ENCODE measurements at regions not wholly inside any gene's neighbourhood (a gene's known extent, or its start where the extent isn't known, plus 50 kb on each side); places are given as distances from the start of the nearest gene placed in this dataset.

DNA sequence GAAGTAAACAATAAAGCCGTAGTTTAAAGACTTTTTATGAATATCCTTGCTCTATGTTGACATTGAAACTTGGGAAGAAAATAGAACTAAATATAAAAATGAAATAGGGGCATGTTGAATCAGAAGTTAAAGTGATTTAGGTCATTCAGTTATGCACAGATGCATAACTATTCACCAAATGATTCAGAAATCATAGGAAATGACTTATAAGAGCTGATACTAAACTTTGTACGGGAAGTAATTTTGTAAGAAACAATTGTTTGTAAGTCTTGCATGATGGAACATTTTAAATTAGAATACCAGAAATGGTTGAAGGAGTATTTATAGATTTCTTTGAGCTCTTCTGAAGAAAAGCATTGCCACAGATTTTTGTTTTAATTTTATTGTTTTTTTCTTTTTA is 246.5 kb downstream of the CPE start:
- Histone ChIP-seq H3K4me3 (ENCODE audit: low read length) (no peak overlapping the region), H3K27me3 (ENCODE audit: insufficient read depth, low read length) (no peaks in the 10 kb centered on the region), H3K4me1 (ENCODE audit: insufficient read depth, low read length) (no peaks in the 10 kb centered on the region), H3K36me3 (ENCODE audit: insufficient read depth, low read length) (no peaks in the 10 kb centered on the region), H2AFZ (ENCODE audit: low read depth, low read length) (no peak overlapping the region), H3K9me3 (ENCODE audit: low read length) (no peaks in the 10 kb centered on the region)

DNA sequence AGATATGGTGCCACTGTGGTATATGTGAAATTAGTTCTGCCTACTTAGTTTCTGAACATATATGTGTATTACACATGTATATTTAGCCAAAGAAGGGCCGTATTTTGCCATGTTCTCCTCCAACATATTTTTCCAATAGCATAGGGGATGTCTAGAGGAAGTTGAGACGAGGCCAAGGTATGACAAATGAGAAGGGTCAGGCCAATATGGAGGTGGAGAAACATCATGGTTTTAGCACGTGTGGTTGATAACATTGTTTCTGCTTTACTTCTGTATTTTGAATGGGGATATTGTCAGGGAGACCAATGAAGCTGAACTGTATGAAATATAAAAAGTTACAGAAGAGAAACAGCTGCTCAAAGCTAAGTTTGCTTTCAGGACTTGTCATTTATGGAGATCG is 246.7 kb upstream of the TLL1 start:
- no peak overlapping the region for H2AFZ ChIP-seq (ENCODE audit: low read depth, low read length)
- H3K4me3 ChIP-seq (ENCODE audit: low read length): no peak overlapping the region
- no peaks in the 10 kb centered on the region for H3K9me3 ChIP-seq (ENCODE audit: low read length)
- no peaks in the 10 kb centered on the region for H3K27me3 ChIP-seq (ENCODE audit: insufficient read depth, low read length)
- H3K4me1 ChIP-seq (ENCODE audit: insufficient read depth, low read length): peaks cover 2% of the 10 kb centered on the region
- no peaks in the 10 kb centered on the region for H3K36me3 ChIP-seq (ENCODE audit: insufficient read depth, low read length)

DNA sequence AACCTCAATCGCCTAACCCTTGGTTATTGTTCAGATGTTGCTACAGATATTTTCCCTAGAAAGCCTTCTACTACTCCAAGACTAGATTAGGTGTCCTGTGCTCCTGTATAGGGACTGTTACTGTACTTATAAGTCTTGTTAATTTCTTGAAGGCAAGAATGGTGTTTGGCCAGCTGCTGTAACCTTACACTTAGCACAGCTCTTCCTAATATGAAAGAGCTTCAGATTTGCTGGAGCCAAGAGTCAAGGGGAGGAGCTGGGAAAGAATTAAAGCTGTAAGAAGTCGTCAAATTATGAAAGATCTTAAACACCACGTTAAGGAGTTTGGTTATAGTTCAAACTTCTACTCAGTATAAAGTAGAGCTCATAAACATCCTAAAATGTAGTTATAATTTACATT is 245.9 kb upstream of the TLL1 start:
- H3K36me3 ChIP-seq (ENCODE audit: insufficient read depth, low read length): no peaks in the 10 kb centered on the region
- H3K9me3 ChIP-seq (ENCODE audit: low read length): no peaks in the 10 kb centered on the region
- H3K4me3 ChIP-seq (ENCODE audit: low read length): no peak overlapping the region
- H3K27me3 ChIP-seq (ENCODE audit: insufficient read depth, low read length): no peaks in the 10 kb centered on the region
- no peak overlapping the region for H2AFZ ChIP-seq (ENCODE audit: low read depth, low read length)
- H3K4me1 ChIP-seq (ENCODE audit: insufficient read depth, low read length): peaks cover 10% of the 10 kb centered on the region

DNA sequence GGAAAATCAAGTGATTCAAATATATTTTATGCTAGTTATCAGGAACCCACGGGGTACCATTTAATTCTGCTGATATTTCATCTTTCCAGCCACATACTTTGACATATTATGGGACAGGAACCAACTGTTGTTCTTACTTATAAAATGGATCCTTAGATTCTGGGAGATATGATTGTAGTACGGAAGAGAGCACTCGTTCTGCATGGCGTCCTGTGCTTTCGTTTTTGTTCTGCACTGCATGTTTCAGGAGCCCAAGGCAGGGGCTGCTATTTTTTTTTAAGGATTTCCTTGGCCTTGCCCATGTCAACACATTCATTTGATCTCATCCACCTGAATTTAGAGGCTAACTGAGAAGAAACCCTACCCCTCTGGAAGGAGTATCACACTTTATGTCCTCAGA is 245.5 kb upstream of the TLL1 start:
- Histone ChIP-seq H3K4me1 (ENCODE audit: insufficient read depth, low read length) (peaks cover 14% of the 10 kb centered on the region), H2AFZ (ENCODE audit: low read depth, low read length) (no peak overlapping the region), H3K4me3 (ENCODE audit: low read length) (no peak overlapping the region), H3K27me3 (ENCODE audit: insufficient read depth, low read length) (no peaks in the 10 kb centered on the region), H3K36me3 (ENCODE audit: insufficient read depth, low read length) (no peaks in the 10 kb centered on the region), H3K9me3 (ENCODE audit: low read length) (no peaks in the 10 kb centered on the region)

DNA sequence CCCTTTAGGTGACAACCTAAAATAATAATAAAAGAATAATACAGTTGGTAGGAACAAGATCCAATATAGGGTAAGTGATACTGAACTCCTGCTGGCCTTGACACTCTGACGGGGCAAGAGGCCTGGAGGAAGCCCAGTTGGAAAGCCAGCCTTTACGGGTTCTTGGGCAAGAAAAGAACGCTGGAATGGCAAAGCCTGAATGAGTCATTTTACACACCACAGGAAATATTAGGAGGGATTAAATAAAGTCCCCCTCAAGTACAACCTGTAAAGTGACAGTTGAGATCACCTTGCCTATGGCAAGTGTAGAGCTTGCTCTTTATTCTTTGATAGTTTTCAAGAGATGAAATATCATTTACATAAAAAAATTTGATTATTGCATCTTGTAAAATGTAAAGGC is 244.5 kb upstream of the TLL1 start:
- Histone ChIP-seq H2AFZ (ENCODE audit: low read depth, low read length) (no peak overlapping the region), H3K4me1 (ENCODE audit: insufficient read depth, low read length) (peaks cover 14% of the 10 kb centered on the region), H3K27me3 (ENCODE audit: insufficient read depth, low read length) (no peaks in the 10 kb centered on the region), H3K9me3 (ENCODE audit: low read length) (no peaks in the 10 kb centered on the region), H3K36me3 (ENCODE audit: insufficient read depth, low read length) (no peaks in the 10 kb centered on the region), H3K4me3 (ENCODE audit: low read length) (no peak overlapping the region)

DNA sequence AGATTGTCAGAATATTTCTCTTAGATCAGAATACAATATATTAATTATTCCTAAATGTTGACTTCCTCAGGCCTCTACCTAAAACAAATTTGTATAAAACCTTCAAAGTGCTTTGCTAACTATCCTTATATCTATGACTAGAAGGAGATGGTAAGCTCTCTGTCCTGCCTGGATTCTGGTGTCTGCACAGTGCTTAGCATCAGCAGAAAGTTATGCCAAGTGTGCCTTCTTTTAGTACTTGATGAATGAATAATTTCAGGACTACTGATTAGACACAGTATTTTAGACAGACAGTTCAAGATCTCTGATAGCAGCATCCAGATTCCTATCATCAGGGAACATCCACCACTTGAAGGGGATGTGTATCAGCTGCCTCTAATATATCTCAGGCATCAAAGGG is 242.4 kb upstream of the TLL1 start:
- Histone ChIP-seq H3K27me3 (ENCODE audit: insufficient read depth, low read length) (no peaks in the 10 kb centered on the region), H3K4me3 (ENCODE audit: low read length) (no peak overlapping the region), H3K4me1 (ENCODE audit: insufficient read depth, low read length) (peaks cover 14% of the 10 kb centered on the region)

DNA sequence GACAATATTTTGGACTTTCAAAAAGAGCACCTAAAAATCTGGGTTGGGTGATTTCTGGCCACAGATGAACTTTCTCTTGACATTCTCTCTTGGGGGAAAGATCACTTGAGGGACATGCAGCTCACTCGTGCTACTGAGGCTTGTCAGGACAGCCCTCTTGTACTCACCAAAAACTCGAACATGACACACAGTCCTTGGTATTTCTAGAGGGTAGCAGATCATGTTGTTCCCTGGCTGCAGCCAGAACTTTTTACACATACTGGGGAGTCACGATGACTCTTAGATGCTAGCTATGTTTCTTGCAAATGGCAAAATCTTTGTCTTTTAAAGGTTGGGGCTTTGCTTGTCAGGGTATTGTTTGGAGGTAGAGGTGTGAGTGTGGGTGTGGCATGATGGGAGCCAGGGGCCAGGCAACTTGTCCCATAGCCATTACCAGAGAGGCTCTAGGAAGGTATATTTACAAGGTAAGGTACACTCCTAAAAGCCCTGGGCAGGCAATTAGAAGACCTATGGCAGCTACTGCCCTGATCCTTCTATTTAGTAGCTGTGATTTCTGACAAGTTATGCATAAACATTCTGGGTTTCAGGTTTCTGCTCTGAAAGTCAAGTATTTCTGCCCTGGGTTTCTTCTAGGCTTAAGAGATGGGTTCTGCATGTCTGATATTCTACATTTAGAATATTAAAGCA is 241.7 kb upstream of the TLL1 start:
- Histone ChIP-seq H3K4me3 (ENCODE audit: low read length) (no peak overlapping the region), H2AFZ (ENCODE audit: low read depth, low read length) (no peak overlapping the region), H3K36me3 (ENCODE audit: insufficient read depth, low read length) (no peaks in the 10 kb centered on the region), H3K9me3 (ENCODE audit: low read length) (no peaks in the 10 kb centered on the region), H3K27me3 (ENCODE audit: insufficient read depth, low read length) (no peaks in the 10 kb centered on the region), H3K4me1 (ENCODE audit: insufficient read depth, low read length) (peaks cover 14% of the 10 kb centered on the region)

More for the DNA sequence above, 242.4 kb upstream of the TLL1 start:
- Histone ChIP-seq H3K9me3 (ENCODE audit: low read length) (no peaks in the 10 kb centered on the region), H2AFZ (ENCODE audit: low read depth, low read length) (no peak overlapping the region), H3K36me3 (ENCODE audit: insufficient read depth, low read length) (no peaks in the 10 kb centered on the region)

DNA sequence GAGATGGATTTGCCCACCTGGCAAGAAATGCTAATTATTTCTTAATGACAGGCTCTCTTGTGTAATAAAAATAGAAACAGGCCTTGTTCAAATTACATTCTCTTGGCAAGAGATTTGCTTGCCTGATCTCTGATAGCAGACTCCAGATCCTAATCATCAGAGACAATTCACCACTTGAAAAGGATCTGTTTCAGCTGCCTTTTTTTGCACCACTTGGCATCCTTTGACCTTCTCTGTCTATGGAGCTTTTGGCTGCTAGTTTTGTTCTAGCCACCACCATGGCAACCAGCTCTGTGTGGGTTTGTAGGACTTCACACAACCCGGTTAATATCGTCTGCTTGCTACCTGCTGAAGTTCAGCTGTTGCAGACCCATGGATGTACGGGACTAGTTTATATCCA is 241.1 kb upstream of the TLL1 start:
- no peak overlapping the region for H2AFZ ChIP-seq (ENCODE audit: low read depth, low read length)
- H3K27me3 ChIP-seq (ENCODE audit: insufficient read depth, low read length): no peaks in the 10 kb centered on the region
- H3K4me1 ChIP-seq (ENCODE audit: insufficient read depth, low read length): peaks cover 14% of the 10 kb centered on the region
- H3K36me3 ChIP-seq (ENCODE audit: insufficient read depth, low read length): no peaks in the 10 kb centered on the region
- no peak overlapping the region for H3K4me3 ChIP-seq (ENCODE audit: low read length)
- H3K9me3 ChIP-seq (ENCODE audit: low read length): no peaks in the 10 kb centered on the region

DNA sequence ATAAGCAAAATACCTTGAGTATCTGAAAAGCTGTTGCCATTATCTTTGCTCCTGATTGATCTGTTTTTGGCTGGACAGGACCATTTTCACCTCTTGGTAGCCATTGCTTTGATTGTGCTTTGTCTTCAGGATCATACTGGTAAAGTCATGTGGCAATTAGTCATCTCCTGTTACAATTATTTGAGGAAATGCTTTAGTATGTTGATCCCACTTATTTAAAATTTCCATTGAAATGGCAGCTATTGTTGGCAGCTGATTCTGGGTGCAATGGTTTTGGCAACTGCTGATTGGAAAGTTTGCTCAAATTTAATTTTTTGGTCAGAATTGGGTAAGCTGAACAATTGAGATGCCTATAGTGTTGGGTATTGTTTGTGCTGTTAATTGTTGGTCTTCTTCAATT is 238.3 kb upstream of the TLL1 start:
- H3K27me3 ChIP-seq (ENCODE audit: insufficient read depth, low read length): no peaks in the 10 kb centered on the region
- H3K4me3 ChIP-seq (ENCODE audit: low read length): no peak overlapping the region
- peaks cover 14% of the 10 kb centered on the region for H3K4me1 ChIP-seq (ENCODE audit: insufficient read depth, low read length)
- no peaks in the 10 kb centered on the region for H3K36me3 ChIP-seq (ENCODE audit: insufficient read depth, low read length)
- no peaks in the 10 kb centered on the region for H3K9me3 ChIP-seq (ENCODE audit: low read length)
- H2AFZ ChIP-seq (ENCODE audit: low read depth, low read length): no peak overlapping the region

DNA sequence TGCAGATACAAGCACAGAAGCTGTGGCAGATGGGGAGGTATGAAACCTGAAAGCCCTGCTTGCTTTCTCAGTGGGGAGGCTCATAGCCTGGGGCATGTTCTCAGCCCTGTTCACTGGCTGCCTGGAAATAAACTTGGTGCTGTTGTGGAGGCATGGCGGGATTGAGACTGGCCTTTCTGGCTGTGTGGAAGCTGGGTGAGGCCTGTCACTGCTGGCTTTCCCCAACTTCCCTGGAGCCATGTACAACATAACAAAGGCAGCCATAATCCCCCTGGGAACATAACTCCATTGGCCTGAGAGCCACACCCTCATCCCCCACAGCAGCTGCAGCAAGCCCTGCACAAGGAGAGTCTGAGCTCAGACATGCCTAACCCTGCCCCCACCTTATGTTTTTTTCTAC is 237.7 kb upstream of the TLL1 start:
- Histone ChIP-seq H3K4me3 (ENCODE audit: low read length) (no peak overlapping the region), H2AFZ (ENCODE audit: low read depth, low read length) (no peak overlapping the region), H3K36me3 (ENCODE audit: insufficient read depth, low read length) (no peaks in the 10 kb centered on the region), H3K9me3 (ENCODE audit: low read length) (no peaks in the 10 kb centered on the region), H3K27me3 (ENCODE audit: insufficient read depth, low read length) (no peaks in the 10 kb centered on the region), H3K4me1 (ENCODE audit: insufficient read depth, low read length) (peaks cover 14% of the 10 kb centered on the region)

DNA sequence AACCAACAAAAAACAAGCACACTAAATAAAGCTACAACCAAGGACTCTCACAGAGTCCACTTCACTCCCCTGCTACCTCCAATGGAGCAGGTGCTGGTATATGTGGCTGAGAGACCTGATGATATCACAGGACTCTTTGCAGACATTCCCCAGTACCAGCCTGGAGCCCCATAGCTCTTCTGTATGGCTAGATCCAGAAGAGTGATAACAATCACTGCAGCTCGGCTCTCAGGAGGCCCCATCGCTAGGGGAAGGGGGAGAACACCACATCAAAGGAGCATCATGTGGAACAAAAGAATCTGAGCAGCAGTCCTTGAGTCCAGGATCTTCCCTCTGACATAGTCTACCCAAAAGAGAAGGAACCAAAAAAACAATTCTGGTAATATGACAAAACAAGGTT is 237.1 kb upstream of the TLL1 start:
- Histone ChIP-seq H3K4me1 (ENCODE audit: insufficient read depth, low read length) (peaks cover 14% of the 10 kb centered on the region), H3K36me3 (ENCODE audit: insufficient read depth, low read length) (no peaks in the 10 kb centered on the region), H2AFZ (ENCODE audit: low read depth, low read length) (no peak overlapping the region), H3K27me3 (ENCODE audit: insufficient read depth, low read length) (no peaks in the 10 kb centered on the region), H3K9me3 (ENCODE audit: low read length) (no peaks in the 10 kb centered on the region), H3K4me3 (ENCODE audit: low read length) (no peak overlapping the region)

DNA sequence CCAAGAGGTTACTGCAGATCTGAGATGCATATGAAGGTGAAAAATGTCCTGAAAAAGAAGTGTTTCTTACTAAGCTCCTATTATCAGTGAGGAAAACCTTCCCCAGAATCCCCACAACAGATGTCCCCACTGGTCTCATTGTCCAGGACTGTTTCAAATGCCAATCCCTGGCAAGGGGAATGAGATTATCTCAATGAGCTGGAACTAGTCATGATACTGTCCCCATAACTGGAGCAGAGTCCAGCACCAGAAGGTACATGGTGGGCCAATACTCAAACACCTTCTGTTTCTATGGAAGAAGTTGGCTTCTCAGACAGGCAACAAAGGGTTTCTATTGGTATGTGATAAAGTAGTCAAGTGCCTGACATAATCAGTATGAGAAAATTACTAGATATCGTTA is 221.1 kb upstream of the TLL1 start:
- no peaks in the 10 kb centered on the region for H3K36me3 ChIP-seq (ENCODE audit: insufficient read depth, low read length)
- H3K27me3 ChIP-seq (ENCODE audit: insufficient read depth, low read length): no peaks in the 10 kb centered on the region
- H3K4me1 ChIP-seq (ENCODE audit: insufficient read depth, low read length): peaks cover 13% of the 10 kb centered on the region
- H3K4me3 ChIP-seq (ENCODE audit: low read length): no peak overlapping the region
- no peak overlapping the region for H2AFZ ChIP-seq (ENCODE audit: low read depth, low read length)
- H3K9me3 ChIP-seq (ENCODE audit: low read length): no peaks in the 10 kb centered on the region

DNA sequence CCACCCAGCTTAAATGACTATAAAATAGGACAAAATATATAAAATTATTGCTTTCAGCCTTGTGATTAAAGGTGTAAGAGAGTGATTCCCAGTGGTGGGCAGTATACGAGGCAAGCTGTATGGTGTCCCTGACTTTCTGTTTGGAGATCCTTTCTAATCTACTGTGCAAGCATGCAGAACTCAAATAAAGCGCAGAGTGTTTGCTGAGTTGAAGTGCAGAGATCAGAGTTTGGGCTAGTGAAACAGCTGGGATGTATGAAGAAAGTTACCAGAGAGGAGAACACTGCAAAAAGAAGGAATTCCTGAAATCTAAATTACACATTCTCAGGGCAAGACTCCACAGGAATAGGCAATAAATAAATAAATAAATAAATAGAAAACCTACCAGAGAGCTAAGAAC is 218.5 kb upstream of the TLL1 start:
- Histone ChIP-seq H3K27me3 (ENCODE audit: insufficient read depth, low read length) (no peaks in the 10 kb centered on the region), H3K4me1 (ENCODE audit: insufficient read depth, low read length) (peaks cover 18% of the 10 kb centered on the region), H3K4me3 (ENCODE audit: low read length) (no peak overlapping the region), H3K36me3 (ENCODE audit: insufficient read depth, low read length) (no peaks in the 10 kb centered on the region), H2AFZ (ENCODE audit: low read depth, low read length) (no peak overlapping the region), H3K9me3 (ENCODE audit: low read length) (no peaks in the 10 kb centered on the region)

DNA sequence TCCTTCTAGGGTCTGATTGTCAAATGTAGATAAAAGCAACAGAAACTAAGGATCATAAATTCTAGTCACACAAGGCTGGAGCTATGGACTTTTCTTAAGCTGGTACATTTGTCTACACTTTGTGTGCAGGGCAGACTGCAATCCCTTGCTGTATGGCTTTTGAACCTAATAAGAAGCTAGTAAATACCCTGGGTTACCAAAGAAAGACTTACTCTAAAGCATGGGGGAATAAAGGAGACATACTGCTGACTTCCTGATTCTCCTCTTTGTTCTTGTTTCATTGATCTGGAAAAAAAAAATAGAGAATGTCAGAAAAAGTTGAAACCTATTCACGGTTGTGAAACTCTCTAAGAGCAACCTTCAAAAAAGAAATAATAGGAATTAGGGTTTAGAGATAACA is 216.6 kb upstream of the TLL1 start:
- H3K4me1 ChIP-seq (ENCODE audit: insufficient read depth, low read length): peaks cover 18% of the 10 kb centered on the region
- H3K4me3 ChIP-seq (ENCODE audit: low read length): no peak overlapping the region
- no peaks in the 10 kb centered on the region for H3K36me3 ChIP-seq (ENCODE audit: insufficient read depth, low read length)
- no peaks in the 10 kb centered on the region for H3K27me3 ChIP-seq (ENCODE audit: insufficient read depth, low read length)
- H2AFZ ChIP-seq (ENCODE audit: low read depth, low read length): no peak overlapping the region
- no peaks in the 10 kb centered on the region for H3K9me3 ChIP-seq (ENCODE audit: low read length)

Data from neuron (in vitro differentiated cells).